ENCODE measurements at regions not wholly inside any gene's neighbourhood (a gene's known extent, or its start where the extent isn't known, plus 50 kb on each side); places are given as distances from the start of the nearest gene placed in this dataset.

GRCh38 chr15:29942548-29942947 is 120.3 kb upstream of the TJP1 start:
- no peak for TF ChIP-seq CTCF (IDR thresholded peaks at IDR 0.05; ENCODE audit: low read length)
- TF ChIP-seq EZH2 (IDR thresholded peaks at IDR 0.05; ENCODE audit: borderline replicate concordance, low read length) = no peak
